GM21737 (cell line): ENCODE measurements at regions not wholly inside any gene's neighbourhood (a gene's known extent, or its start where the extent isn't known, plus 50 kb on each side); places are given as distances from the start of the nearest gene placed in this dataset.
"Not testable (repeated sequence)": the region's sequence is repeated elsewhere in the genome, so short reads cannot be mapped to it uniquely, and the experiment has no call there.

ENCODE experiments used
- ATAC-seq: cut with Tn5 transposase; IDR thresholded peaks from one replicate; pipeline ENCODE4 v1.9.1; 2021; ENCODE audit warnings: mild to moderate bottlenecking, moderate library complexity; ENCODE audit not compliant: unreplicated experiment

- not testable (repeated sequence) for ATAC-seq
These were observed 56.6 kb downstream of the CHST2 start for GRCh38 chr3:143175940-143176894.

GRCh38 chr3:143177965-143178364 is 58.4 kb downstream of the CHST2 start:
- not testable (repeated sequence) for ATAC-seq

- not testable (repeated sequence) for ATAC-seq
These were observed 59.4 kb downstream of the CHST2 start for GRCh38 chr3:143178775-143179548.

GRCh38 chr3:143179603-143180002 is 60.0 kb downstream of the CHST2 start:
- ATAC-seq = no peak

GRCh38 chr3:143180860-143181259 is 61.3 kb downstream of the CHST2 start:
- not testable (repeated sequence) for ATAC-seq

GRCh38 chr3:143181977-143182376 is 62.4 kb downstream of the CHST2 start:
- not testable (repeated sequence) for ATAC-seq

- no peak for ATAC-seq
These were observed 63.5 kb downstream of the CHST2 start for GRCh38 chr3:143182866-143183664.

GRCh38 chr3:143183665-143183964 is 64.0 kb downstream of the CHST2 start:
- ATAC-seq = no peak

GRCh38 chr3:143184099-143184498 is 64.5 kb downstream of the CHST2 start:
- no peak for ATAC-seq

- ATAC-seq = no peak
These were observed 65.8 kb downstream of the CHST2 start for GRCh38 chr3:143185401-143185800.

GRCh38 chr3:143187111-143187510 is 67.5 kb downstream of the CHST2 start:
- no peak for ATAC-seq

GRCh38 chr3:143188881-143189280 is 69.3 kb downstream of the CHST2 start:
- ATAC-seq = no peak

- no peak for ATAC-seq
These were observed 70.5 kb downstream of the CHST2 start for GRCh38 chr3:143190101-143190500.

- no peak for ATAC-seq
These were observed 72.6 kb downstream of the CHST2 start for GRCh38 chr3:143192193-143192592.

GRCh38 chr3:143200001-143200924 is 80.7 kb downstream of the CHST2 start:
- no peak for ATAC-seq

- no peak for ATAC-seq
These were observed 81.5 kb downstream of the CHST2 start for GRCh38 chr3:143201045-143201444.

- no peak for ATAC-seq
These were observed 82.5 kb downstream of the CHST2 start for GRCh38 chr3:143201870-143202752.

- ATAC-seq = no peak
These were observed 83.6 kb downstream of the CHST2 start for GRCh38 chr3:143203142-143203541.

- no peak for ATAC-seq
These were observed 84.3 kb downstream of the CHST2 start for GRCh38 chr3:143203848-143204247.
